WTC11 (cell line): ENCODE measurements at regions not wholly inside any gene's neighbourhood (a gene's known extent, or its start where the extent isn't known, plus 50 kb on each side); places are given as distances from the start of the nearest gene placed in this dataset.

ENCODE experiments used
- IRF2 ChIP-seq: sonication (generic); formaldehyde crosslinking; IDR thresholded peaks from 2 replicates; pipeline ENCODE4 v1.8.0; 2022; ENCODE audit warnings: low read depth, missing genetic modification reagents, borderline replicate concordance
- SMAD4 ChIP-seq: sonication (generic); formaldehyde crosslinking; IDR thresholded peaks from 2 replicates; pipeline ENCODE4 v1.8.0; 2022; ENCODE audit warnings: mild to moderate bottlenecking, missing genetic modification reagents
- ZNF232 ChIP-seq: sonication (generic); formaldehyde crosslinking; IDR thresholded peaks from 2 replicates; pipeline ENCODE4 v1.8.0; 2022; ENCODE audit warnings: mild to moderate bottlenecking, missing genetic modification reagents
- ZNF416 ChIP-seq: fragments of 250-450 bp; sonication (Bioruptor Pico); IDR thresholded peaks from 2 replicates; pipeline ENCODE4 v1.9.0; 2021; ENCODE audit warnings: mild to moderate bottlenecking, inconsistent platforms
- TF ChIP-seq, protein P1 (sequence below): sonication (generic); formaldehyde crosslinking; IDR thresholded peaks from 2 replicates; pipeline ENCODE4 v1.8.0; 2023; ENCODE audit warnings: missing genetic modification reagents, mild to moderate bottlenecking, borderline replicate concordance
- TF ChIP-seq, protein P2 (sequence below): sonication (generic); formaldehyde crosslinking; IDR thresholded peaks from 2 replicates; pipeline ENCODE4 v1.8.0; 2022; ENCODE audit warnings: mild to moderate bottlenecking, missing genetic modification reagents
- TF ChIP-seq, protein P3 (sequence below): sonication (generic); formaldehyde crosslinking; IDR thresholded peaks from 2 replicates; pipeline ENCODE4 v1.8.1; 2023; ENCODE audit warnings: mild to moderate bottlenecking, missing genetic modification reagents, moderate library complexity

DNA sequence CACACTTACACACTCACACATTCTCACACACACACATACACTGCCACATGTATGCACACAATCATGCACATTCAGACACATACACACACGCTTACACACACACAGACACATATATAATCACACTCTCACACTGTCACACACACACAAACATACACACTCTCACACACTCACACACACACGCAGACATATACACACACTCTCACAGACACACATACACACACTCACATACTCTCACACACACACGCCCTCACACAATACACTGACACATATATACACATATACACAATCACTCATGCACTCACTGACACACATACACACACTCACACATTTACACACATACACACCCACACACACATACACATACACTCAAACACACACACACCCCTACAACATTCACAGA, 435.3 kb upstream of the FRG1 start:
- TF ChIP-seq, protein P1, sequence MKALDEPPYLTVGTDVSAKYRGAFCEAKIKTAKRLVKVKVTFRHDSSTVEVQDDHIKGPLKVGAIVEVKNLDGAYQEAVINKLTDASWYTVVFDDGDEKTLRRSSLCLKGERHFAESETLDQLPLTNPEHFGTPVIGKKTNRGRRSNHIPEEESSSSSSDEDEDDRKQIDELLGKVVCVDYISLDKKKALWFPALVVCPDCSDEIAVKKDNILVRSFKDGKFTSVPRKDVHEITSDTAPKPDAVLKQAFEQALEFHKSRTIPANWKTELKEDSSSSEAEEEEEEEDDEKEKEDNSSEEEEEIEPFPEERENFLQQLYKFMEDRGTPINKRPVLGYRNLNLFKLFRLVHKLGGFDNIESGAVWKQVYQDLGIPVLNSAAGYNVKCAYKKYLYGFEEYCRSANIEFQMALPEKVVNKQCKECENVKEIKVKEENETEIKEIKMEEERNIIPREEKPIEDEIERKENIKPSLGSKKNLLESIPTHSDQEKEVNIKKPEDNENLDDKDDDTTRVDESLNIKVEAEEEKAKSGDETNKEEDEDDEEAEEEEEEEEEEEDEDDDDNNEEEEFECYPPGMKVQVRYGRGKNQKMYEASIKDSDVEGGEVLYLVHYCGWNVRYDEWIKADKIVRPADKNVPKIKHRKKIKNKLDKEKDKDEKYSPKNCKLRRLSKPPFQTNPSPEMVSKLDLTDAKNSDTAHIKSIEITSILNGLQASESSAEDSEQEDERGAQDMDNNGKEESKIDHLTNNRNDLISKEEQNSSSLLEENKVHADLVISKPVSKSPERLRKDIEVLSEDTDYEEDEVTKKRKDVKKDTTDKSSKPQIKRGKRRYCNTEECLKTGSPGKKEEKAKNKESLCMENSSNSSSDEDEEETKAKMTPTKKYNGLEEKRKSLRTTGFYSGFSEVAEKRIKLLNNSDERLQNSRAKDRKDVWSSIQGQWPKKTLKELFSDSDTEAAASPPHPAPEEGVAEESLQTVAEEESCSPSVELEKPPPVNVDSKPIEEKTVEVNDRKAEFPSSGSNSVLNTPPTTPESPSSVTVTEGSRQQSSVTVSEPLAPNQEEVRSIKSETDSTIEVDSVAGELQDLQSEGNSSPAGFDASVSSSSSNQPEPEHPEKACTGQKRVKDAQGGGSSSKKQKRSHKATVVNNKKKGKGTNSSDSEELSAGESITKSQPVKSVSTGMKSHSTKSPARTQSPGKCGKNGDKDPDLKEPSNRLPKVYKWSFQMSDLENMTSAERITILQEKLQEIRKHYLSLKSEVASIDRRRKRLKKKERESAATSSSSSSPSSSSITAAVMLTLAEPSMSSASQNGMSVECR (CRISPR knock-in tag): no peak
- TF ChIP-seq SMAD4 (CRISPR knock-in tag) (no peak), ZNF416 (CRISPR knock-in tag) (no peak), IRF2 (CRISPR knock-in tag) (no peak), ZNF232 (CRISPR knock-in tag) (no peak)
- TF ChIP-seq, protein P2, sequence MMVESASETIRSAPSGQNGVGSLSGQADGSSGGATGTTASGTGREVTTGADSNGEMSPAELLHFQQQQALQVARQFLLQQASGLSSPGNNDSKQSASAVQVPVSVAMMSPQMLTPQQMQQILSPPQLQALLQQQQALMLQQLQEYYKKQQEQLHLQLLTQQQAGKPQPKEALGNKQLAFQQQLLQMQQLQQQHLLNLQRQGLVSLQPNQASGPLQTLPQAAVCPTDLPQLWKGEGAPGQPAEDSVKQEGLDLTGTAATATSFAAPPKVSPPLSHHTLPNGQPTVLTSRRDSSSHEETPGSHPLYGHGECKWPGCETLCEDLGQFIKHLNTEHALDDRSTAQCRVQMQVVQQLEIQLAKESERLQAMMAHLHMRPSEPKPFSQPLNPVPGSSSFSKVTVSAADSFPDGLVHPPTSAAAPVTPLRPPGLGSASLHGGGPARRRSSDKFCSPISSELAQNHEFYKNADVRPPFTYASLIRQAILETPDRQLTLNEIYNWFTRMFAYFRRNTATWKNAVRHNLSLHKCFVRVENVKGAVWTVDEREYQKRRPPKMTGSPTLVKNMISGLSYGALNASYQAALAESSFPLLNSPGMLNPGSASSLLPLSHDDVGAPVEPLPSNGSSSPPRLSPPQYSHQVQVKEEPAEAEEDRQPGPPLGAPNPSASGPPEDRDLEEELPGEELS (CRISPR knock-in tag): no peak
- TF ChIP-seq, protein P3, sequence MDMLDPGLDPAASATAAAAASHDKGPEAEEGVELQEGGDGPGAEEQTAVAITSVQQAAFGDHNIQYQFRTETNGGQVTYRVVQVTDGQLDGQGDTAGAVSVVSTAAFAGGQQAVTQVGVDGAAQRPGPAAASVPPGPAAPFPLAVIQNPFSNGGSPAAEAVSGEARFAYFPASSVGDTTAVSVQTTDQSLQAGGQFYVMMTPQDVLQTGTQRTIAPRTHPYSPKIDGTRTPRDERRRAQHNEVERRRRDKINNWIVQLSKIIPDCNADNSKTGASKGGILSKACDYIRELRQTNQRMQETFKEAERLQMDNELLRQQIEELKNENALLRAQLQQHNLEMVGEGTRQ (CRISPR knock-in tag): no peak
